ENCODE measurements at regions not wholly inside any gene's neighbourhood (a gene's known extent, or its start where the extent isn't known, plus 50 kb on each side); places are given as distances from the start of the nearest gene placed in this dataset.

DNA sequence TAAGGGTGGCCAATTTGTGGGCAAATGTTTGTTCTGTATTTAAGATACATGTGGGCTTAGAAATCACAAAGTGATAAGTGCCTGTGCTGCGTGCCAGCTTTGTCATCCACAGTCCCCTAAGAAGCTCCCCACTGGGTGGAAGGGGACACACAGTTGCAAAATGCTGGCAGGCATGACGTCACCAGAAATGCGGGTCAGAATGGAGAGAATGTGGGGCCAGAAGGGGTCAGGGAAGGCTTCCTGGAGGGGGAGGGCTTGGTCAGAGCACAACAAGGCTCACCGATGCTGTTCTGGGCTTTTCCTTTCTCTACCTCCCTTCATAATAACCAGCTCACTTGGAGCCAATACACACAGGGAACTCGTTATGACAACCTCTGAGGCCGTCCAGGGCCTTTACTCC is 207.3 kb downstream of the URI1 start:
- DNase-seq (ENCODE audit: low read depth in 3 of 3, low spot score in 2 of 3): no peak

DNA sequence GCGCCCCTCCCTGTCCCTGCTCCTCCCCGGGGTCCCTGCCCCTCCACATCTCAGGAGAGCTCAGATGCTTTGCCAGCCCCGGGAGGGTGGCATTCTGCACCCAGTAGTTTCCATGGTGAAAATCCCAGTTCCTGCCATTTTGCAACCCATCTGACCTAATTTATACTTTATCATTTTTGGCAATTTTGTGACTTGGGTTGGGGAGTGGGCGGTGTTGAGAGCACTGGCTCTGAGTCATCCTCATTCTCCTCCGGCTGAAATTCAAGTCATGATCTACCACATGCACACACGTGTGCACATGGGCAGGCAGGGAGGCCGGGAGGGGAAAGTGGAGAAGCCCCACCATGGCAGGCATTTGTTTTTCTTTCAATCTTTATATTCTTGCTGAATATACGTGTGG is 208.6 kb downstream of the URI1 start:
- DNase-seq (ENCODE audit: low read depth in 3 of 3, low spot score in 2 of 3): no peak

DNA sequence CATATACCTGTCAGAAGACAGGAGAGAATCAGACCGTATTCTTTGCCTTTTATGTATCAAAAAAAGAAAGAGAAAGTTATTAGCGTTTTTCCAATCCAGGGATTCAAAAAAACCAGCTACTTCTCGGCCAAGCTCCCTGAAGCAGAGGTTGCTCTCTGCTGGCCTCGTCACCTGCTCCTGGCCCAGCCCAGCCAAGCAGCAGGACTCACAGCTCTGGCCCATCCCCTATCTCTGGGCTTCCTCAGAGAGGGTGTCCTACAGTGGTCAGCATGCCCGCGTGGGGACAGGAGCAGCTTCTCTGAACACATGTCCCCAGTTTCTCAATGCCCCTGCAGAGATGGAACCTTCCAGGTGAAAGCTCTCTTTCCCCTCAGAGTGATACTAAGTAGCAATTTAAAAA is 209.0 kb downstream of the URI1 start:
- no peak for DNase-seq (ENCODE audit: low read depth in 3 of 3, low spot score in 2 of 3)

DNA sequence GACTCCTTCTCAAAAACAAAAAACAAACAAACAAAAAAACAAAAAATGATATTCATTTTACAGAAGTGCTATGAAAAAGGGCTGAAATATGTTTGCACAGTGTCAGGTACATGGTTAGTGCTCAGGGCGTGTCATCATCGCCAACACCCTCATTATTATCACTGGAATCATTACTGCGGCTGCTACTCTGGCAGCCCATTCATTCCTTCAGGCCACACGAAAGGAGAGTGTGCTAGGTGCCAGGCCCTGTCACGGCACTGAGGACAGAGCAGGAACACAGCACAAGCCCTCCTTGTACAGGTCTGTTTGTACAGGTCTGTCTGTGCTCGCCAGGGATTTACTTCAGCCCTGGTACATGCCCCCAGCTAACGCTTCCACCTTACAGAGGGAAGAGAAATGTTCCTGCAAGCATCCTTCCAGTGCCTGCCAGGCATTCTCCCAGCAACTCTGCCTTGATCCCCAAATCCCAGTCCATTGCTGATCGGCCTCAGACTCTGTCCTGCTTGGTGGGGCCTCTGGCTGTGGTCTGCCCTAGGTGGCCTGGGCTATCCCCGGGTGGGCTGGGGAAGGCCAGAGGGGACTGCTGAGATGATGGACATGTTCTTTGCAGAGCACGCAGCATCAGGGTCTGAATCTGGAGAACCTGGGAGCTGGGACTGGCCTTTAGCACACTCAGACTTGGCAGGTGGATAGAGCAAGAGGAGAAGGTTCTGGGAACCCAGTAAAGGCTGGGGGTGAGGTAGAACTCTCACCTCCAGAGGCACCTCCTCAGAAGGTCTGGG is 210.7 kb downstream of the URI1 start:
- DNase-seq (ENCODE audit: low read depth in 3 of 3, low spot score in 2 of 3): no peak

DNA sequence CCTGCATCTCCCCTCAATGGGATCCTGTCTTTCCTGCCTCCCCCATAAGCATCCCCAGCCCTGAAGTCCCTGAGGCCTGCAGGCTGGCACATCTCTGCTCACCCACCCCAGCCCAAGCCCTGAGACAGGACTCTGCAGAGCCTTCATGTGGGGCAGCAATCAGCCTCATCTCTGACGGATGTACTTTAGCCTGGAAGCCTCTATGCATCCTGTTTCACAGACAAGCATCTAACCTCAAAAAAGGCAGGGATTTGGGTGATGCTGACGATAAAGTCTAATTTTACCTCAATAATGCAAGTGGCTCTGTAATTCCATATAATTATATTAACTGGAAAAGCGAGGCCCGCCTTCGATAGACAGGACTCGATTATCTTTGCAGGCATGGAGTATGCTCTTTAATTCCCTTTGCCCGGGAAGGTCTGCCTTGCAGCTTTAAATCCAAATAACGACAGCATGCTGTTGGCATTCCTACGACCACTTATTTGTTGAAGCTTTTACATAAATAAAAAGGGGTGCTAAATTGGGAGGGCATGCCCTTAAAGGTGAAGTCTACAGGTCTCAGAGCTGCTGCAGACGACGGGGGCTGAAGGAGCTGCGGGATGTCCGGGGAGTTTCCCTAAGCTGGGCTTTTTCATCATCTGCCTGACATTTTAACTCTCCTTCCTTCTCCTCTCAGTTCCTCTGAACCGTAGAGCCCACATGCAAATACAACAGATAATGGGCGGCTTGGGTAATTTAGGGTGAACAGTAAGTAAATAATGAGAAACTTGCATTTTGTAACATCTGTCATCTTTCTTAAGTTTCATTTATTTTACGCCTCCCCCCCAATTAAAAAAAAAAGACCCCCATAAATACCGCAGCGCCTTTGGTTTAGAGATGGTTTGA is 211.5 kb downstream of the URI1 start:
- no peak for DNase-seq (ENCODE audit: low read depth in 3 of 3, low spot score in 2 of 3)

DNA sequence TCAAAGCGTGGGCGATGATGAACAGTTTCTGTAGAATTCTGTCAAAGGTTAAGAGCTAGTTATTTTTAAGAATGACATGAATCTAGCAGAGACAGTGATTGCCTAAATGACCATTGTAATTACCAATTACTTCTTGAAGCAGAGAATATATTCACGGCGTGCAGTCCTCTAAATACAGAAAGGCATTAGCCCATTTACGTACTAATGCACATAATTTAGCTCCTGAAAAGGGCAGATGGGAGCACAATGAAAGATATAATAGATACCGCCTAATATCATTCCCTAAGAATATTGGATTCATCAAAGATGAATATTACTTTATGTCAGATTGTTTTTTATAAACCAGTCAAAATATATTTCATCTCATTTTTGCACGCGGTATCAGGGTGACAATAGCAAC is 212.4 kb downstream of the URI1 start:
- DNase-seq (ENCODE audit: low read depth in 3 of 3, low spot score in 2 of 3): no peak

DNA sequence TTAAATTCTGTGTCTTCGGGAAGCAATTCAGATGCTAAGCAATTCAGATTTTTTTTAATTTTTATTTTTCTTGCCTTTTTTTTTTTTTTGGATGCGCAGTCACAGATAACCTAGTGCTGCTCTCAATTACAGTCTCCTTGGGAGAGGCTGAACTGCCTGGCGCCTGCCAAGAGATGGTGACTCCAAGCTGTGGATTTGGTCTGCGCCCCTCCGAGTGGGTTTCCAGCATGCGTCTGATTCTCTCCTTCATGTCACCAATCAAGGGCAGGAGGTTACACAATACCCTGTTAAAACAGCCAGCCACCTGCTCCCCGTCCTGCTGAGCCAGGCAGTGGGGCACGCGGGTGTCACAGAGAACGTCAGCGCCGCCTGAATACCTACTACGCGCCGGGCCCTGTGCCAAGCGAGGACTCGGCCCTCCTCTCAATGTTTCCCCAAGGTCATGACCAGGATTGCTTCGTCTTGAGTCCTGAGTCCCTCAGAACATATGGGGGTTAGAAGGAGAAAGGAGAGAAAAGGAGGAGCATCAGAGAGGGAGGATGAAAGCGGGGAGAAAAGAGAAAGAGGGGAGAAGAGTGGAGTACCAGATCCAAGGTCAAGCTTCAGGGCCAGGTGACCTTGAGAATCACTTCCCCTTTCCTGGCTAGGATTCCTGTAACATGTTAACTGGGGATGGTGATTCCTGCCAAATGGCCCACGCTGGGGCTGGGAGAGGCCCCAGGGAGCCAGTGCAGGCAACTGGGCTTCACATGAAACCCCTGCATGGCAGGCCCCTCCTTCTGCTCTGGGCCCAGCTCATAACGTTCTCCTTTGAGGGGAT is 213.6 kb downstream of the URI1 start:
- DNase-seq (ENCODE audit: low read depth in 3 of 3, low spot score in 2 of 3): no peak

DNA sequence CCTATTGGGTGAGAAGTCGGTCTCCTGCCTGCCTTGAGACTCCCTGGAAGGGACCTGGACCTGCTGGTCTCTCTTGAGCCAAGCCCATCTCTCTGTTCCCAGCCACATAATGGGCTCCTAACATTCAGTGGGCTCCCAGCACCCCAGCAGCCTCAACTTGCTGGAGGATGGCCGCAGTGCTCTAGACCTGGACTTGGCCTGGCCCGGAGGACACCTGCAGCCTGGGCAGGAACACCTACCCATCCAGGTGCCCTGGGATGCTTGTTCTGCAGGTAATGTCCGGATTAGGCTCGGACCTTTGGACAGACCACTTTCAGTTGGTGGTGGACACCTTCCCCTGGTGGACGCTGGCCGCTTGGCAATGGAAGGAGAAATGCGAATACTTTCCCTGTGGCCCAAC is 214.6 kb downstream of the URI1 start:
- no peak for DNase-seq (ENCODE audit: low read depth in 3 of 3, low spot score in 2 of 3)

DNA sequence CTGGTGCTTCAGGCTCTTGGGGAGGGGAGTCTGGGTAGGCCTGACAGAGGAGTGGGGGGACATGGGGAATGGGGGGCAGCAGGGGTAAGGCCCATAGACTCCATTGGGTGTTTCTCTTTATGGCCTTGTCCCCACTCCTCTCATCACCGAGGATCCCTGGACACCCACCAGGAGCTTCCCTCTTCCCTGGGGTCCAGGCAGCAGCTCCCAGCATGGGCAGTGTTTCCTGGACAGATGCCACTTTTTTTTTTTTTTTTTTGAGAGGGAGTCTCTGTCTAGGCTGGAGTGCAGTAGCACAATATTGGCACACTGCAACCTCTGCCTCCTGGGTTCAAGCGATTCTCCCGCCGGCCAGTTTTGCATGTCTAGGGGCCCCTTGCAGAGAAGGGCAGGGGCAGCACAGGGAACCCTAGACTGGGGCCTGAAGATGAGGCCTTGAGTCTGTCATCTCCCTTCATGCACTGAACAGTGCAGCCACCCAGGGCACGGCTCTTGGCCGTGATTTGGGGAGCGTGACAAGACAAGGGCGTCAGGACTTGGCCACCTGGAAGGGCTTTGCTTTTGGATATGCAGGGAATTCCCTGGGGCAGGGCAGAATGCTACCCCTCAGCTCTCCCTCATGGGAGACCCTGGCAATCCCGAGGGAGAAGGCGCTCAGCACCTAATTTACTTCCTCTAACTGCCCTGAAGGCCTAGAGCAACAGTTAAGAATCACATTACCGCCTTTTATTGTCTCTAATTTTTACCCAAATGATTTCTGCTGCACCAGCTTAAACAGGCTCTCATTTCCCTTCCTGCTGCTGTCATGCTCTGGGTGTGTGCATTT is 213.9 kb upstream of the ZNF536 start:
- no peak for DNase-seq (ENCODE audit: low read depth in 3 of 3, low spot score in 2 of 3)

DNA sequence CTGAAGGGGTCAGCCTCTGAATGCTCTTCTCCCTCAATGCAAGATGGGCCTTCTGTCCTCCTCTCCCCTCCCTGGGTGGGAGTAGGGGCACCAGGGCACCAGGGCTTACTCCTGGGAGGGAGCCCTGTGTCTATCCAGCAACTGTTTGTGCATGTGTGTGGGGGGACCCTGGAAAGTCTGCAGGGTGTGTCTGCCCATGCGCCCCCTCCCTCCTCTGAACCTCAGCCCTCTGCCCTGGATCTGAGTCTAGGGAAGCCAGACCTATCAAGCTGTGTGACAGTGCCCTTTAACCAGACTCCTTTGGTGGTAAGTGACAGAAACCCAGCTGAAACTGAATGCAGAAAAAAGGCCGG is 213.3 kb upstream of the ZNF536 start:
- no peak for DNase-seq (ENCODE audit: low read depth in 3 of 3, low spot score in 2 of 3)

DNA sequence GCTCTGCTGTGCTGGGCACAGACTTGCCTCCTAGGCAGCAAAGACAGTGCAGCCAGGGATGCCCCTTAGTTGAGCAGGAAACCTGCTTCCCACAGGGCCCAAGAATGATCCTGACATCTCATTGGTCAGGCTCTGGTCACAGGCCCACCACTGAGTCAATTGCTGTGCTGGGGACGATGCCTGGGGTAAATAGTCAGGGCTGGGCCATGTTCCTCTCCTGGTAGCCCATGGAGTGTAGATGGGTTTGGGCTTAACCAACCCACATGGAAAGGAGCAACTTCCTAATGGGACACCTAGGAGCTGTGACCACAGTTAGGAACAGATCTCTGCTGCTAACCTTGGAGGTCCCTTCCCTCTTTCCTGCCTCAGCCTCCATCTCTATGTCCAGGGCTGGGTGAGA is 212.5 kb upstream of the ZNF536 start:
- no peak for DNase-seq (ENCODE audit: low read depth in 3 of 3, low spot score in 2 of 3)

DNA sequence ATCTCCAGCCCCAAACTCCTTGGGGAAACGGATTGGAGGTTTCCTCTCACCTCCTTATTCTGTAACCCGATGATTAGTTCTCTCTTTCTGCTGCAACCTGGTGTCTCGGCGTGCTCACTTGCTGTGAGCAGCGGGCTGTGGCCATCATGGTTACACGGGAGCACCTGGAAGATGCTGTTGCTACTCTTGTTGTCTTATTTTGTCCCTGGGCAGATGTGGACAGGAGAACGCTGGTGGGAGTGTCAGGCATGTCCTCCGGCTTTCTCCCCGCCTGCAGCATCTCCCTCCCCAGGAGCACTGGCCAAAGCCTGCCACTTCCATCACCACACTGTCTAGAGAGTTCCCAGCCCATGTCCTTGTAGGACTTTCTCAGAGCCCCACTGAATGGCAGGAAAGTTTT is 211.8 kb upstream of the ZNF536 start:
- no peak for DNase-seq (ENCODE audit: low read depth in 3 of 3, low spot score in 2 of 3)

DNA sequence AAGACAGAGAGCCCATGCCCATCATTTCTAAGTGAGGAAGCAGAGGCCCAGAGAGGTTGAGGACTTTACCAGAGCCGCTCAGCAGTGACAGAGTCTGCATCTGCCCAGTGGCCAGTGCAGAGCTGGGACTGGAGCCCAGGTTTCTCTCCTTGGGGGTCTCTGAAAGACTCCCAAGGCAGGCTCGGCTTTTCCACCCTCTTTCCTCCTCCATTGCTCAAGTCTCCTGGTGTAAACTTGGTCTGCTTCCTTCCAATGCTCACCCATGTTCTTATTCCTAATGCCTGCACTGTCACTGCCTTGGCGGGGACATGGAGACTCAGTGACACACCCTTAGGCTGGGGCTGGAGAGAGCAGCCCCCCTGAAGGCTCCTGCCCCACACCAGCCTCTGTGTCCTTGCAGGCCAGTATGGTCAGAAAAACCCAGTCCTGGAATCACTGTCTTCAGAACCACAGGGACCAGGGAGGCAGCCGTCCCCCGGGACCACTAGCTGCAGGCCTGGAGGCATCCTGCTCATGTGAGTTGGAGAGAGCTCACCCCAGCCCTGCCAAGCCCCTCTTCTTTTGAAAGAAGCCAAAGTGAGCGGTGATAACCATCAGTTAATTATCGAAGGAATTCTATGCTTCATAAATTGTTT is 211.0 kb upstream of the ZNF536 start:
- DNase-seq (ENCODE audit: low read depth in 3 of 3, low spot score in 2 of 3): no peak

DNA sequence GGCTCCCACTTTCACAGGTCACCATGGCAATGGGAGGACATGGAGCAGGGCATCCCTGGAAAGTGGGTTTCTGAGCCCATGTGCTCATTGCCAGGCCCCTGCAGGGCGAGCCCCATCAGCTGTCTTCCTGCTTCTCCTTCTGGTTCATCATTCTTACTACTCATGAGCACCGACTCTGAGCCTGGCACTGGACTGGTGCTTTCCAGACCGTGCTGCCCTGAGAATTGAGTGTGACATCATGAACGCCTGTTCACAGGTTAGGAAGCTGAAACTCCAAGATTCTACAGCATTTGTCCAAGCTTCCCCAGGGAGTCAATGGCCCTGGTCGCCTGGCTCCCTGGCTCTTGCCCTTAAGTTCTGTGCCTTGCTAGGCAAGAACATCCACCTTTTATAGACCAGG is 210.4 kb upstream of the ZNF536 start:
- DNase-seq (ENCODE audit: low read depth in 3 of 3, low spot score in 2 of 3): no peak

DNA sequence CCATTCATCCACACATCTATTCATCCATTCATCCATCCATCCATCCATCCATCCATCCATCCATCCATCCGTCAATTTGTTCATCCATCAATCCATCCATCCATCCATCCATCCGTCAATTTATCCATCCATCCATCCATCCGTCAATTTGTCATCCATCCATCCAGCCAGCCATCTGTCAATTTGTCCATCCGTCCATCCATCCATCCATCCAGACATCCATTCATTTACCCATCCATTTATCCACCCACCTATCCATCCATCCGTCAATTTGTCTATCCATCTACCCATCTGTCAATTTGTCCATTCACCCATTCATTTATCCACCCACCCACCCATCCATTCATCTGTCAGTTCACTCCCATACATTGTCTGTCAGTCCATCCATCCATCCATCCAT is 209.5 kb upstream of the ZNF536 start:
- no peak for DNase-seq (ENCODE audit: low read depth in 3 of 3, low spot score in 2 of 3)

DNA sequence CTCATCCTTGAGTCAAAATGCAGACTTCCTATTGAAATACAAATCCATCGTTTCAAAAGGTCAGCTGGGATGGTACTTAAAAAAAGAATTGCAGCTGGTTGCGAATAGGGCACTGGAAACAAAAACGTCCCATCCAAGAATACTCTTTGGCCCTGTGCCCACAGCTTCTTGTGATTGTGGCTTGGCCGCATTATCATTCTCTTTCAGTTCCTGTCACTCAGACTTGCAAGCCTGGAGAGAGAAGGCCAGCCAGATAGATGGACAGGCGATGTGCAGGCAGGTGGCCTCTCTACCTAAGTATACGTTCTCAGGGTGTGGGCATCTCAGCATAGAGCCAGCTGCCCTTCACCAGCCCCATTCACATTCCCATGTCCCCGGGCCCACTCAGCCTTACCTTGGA is 208.5 kb upstream of the ZNF536 start:
- no peak for DNase-seq (ENCODE audit: low read depth in 3 of 3, low spot score in 2 of 3)

DNA sequence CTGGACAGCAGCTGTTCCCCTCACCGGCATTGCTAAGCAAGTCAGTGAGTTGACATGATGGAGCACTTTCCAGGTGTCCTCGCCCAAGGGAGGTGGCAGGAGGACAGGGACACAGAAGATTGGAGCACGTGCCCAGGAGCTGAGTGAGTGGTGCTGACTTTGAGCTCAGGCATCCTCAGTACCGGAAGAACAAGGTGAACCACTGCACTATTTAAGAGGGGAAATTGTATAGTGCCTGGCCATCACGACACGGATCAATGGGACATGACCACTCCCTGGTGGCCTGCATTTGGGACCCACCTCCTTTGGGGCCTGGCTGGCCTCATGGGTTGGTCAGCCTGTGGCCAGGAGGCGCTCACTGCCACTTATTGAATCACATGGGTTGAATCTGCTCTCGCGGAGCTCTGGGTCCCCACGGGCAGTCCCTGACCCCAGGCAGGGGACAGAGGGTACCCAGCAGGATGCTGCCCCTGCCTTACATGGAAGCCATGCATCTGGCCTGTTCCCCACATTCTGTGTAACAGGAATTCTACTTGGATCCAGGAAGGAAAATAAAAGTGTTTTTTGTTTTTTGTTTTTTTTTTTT is 206.9 kb upstream of the ZNF536 start:
- no peak for DNase-seq (ENCODE audit: low read depth in 3 of 3, low spot score in 2 of 3)

DNA sequence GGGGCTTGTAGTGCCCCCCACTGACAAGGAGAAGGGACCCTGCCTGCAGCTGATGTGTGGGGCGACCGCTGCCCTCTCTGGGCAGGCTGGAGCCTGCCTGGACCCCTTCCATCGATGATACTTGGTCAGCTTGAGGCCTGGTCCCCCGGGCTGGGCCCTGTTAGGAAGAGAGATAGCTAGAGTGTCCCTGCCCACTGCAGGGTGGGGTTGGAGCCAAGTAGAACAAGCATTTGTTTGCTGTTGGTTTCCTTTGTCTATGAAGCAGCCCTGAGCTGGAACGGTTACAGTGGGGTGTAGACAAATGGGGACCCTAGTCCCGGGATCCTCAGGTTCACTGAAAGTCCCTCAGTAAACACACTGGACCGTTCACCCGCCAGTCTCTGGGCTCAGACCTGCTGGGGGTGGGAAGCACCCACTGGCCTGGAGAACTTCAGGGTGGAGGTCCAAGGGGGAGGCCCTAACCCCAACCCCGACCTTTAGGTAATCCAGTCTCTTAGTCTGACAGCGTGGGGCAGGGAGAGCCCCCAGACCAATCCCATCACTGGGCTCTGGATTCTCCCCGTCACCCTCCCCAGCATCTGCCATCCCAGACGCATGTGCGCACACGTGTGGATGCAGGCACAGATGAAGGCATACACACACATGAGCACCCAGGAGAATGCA is 204.8 kb upstream of the ZNF536 start:
- no peak for DNase-seq (ENCODE audit: low read depth in 3 of 3, low spot score in 2 of 3)

DNA sequence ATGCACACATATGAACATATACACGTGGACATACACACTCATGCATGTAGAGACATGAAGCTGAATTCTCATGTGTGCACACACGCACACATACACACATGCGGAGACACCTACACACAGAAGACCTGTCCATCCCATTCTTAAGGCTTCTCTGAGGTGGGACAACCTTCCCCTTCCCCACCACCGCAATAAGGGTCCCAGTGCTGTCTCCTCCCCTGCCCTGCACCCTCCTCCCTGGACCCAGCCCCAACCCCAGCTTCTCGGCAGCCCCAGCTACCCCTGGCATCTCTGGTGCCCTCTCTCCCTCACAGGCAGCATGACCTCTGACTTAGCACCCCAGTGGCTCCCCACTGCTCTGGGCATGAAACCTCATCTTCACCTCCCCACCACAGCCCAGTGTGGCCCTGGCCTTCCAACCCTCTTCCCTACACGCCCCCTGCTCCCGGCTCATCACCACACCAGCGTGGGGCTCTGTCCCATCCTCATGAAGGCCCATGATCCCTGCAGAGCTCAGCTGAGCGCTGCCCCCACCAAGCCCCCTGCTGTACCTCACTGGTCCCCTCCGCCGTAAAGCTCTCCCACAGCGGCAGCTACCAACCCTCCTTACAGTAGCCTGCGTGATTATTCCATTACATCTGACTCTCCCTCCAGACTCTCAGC is 204.1 kb upstream of the ZNF536 start:
- DNase-seq (ENCODE audit: low read depth in 3 of 3, low spot score in 2 of 3): no peak
